Colonic mucosa (tissue), 4 donors: ENCODE measurements at regions not wholly inside any gene's neighbourhood (a gene's known extent, or its start where the extent isn't known, plus 50 kb on each side); places are given as distances from the start of the nearest gene placed in this dataset.

Experiments used
- DNase-seq: peaks from one replicate; pipeline ENCODE4 v3.0.0-alpha.2; 2020
- H3K27ac ChIP-seq: fragments of 200-600 bp; one replicate; pipeline ENCODE4 v1.8.0; 2021
- H3K27me3 ChIP-seq: fragments of 200-600 bp; one replicate; pipeline ENCODE4 v1.8.0; 2021
- H3K36me3 ChIP-seq: fragments of 200-600 bp; one replicate; pipeline ENCODE4 v1.8.0; 2021
- H3K4me1 ChIP-seq: fragments of 200-600 bp; one replicate; pipeline ENCODE4 v1.8.0; 2021; ENCODE audit warnings: mild to moderate bottlenecking
- H3K4me3 ChIP-seq: fragments of 200-600 bp; one replicate; pipeline ENCODE4 v1.8.0; 2021
- H3K9ac ChIP-seq, 2 donors: one replicate each; pipeline ENCODE4 v1.7.0; 2013; ENCODE audit warnings: control low read depth in 2 of 2, low read depth in 2 of 2, low read length in 2 of 2
- H3K9me3 ChIP-seq: fragments of 200-600 bp; one replicate; pipeline ENCODE4 v1.8.0; 2021
- intact Hi-C: fragments of 100-400 bp; cut with DNase I; formaldehyde crosslinking; loops from one replicate; pipeline ENCODE4 v1.14.1; 2022
- TF ChIP-seq, protein P1 (sequence below): fragments of 200-600 bp; IDR thresholded peaks from one replicate; pipeline ENCODE4 v1.8.0; 2022; ENCODE audit warnings: antibody characterized with exemption, mild to moderate bottlenecking
- donor health status: healthy.
- donor health status: DM: no; HTN: no; CAD: no.
- donor health status: DM: no; HTN: no; CAD: no.

DNA sequence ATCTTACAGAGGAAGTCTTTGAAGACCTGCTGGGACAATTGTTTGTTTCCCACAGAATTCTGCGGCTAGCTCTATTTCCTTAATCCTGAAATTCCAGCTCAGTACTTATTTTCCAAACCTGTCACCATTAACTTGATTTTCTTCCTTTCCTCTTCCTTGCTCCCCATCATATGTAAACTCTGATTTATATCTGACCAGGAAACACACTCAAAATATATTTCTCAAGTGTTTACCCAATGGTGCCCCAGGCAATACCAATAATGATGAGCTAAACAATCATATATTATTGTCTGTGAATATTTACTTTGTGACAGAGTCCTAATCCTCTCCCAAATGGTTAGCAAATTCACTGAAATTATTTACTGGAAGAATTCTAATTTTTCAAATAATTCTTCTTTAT, 597.3 kb downstream of the PKHD1 start:
- H3K4me1 ChIP-seq, result no peaks in the 10 kb centered on the region
- no peaks in the 10 kb centered on the region for H3K36me3 ChIP-seq
- DNase-seq, result no peak
- TF ChIP-seq, protein P1, sequence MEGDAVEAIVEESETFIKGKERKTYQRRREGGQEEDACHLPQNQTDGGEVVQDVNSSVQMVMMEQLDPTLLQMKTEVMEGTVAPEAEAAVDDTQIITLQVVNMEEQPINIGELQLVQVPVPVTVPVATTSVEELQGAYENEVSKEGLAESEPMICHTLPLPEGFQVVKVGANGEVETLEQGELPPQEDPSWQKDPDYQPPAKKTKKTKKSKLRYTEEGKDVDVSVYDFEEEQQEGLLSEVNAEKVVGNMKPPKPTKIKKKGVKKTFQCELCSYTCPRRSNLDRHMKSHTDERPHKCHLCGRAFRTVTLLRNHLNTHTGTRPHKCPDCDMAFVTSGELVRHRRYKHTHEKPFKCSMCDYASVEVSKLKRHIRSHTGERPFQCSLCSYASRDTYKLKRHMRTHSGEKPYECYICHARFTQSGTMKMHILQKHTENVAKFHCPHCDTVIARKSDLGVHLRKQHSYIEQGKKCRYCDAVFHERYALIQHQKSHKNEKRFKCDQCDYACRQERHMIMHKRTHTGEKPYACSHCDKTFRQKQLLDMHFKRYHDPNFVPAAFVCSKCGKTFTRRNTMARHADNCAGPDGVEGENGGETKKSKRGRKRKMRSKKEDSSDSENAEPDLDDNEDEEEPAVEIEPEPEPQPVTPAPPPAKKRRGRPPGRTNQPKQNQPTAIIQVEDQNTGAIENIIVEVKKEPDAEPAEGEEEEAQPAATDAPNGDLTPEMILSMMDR, result no peak
- H3K27me3 ChIP-seq, result no peaks in the 10 kb centered on the region
- intact Hi-C loops, result no loop called here
- no peaks in the 10 kb centered on the region for H3K9me3 ChIP-seq
- no peak overlapping the region for H3K9ac ChIP-seq
- H3K4me3 ChIP-seq, result no peak overlapping the region
- no peak overlapping the region for H3K27ac ChIP-seq

DNA sequence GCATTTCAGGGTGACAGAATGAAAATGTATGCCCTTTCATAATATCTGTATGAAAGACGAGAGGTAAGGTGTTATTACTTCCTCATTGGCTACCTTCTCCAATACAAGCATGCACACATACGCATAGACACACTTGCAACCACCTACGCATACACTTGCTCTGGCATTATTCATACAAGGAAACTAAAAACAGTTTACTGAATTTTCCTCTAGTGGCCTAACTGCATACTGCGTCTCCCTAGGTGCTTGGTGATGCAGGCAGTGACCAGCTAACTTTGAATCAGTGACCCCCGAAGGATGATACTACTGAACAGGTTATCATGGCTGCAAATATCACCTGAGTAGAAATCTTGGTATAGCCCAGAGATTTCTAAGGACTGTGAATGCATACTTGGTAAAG, 593.1 kb downstream of the PKHD1 start:
- H3K9ac ChIP-seq, result no peak overlapping the region
- H3K4me3 ChIP-seq, result no peak overlapping the region
- no peaks in the 10 kb centered on the region for H3K36me3 ChIP-seq
- intact Hi-C loops, result no loop called here
- H3K9me3 ChIP-seq, result no peaks in the 10 kb centered on the region
- no peaks in the 10 kb centered on the region for H3K4me1 ChIP-seq
- DNase-seq, result no peak
- TF ChIP-seq, protein P1, result no peak
- H3K27ac ChIP-seq, result no peak overlapping the region
- no peaks in the 10 kb centered on the region for H3K27me3 ChIP-seq

DNA sequence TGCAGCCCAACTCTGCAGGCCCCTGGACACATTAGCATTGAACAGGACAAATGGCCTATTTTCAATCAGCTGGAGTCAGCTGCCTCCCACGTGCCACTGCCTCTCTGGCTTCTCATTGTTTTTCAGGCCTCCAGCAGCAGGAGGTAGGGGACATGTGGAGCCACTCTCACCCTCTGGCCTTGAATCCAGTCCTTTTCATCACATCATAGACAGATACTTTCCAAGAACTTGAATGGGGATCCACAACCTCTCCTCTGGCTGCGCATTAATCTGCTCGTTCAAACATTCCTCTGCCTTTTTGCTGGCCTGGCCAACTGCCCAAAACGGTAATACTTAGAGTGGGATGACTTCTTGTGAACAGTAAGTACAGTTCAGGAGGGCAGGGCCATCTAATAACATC, 592.3 kb downstream of the PKHD1 start:
- intact Hi-C loops, result no loop called here
- no peaks in the 10 kb centered on the region for H3K36me3 ChIP-seq
- TF ChIP-seq, protein P1, result no peak
- H3K4me1 ChIP-seq, result no peaks in the 10 kb centered on the region
- no peak overlapping the region for H3K4me3 ChIP-seq
- H3K9ac ChIP-seq, result no peak overlapping the region
- no peaks in the 10 kb centered on the region for H3K27me3 ChIP-seq
- H3K27ac ChIP-seq, result no peak overlapping the region
- DNase-seq, result no peak
- no peaks in the 10 kb centered on the region for H3K9me3 ChIP-seq

DNA sequence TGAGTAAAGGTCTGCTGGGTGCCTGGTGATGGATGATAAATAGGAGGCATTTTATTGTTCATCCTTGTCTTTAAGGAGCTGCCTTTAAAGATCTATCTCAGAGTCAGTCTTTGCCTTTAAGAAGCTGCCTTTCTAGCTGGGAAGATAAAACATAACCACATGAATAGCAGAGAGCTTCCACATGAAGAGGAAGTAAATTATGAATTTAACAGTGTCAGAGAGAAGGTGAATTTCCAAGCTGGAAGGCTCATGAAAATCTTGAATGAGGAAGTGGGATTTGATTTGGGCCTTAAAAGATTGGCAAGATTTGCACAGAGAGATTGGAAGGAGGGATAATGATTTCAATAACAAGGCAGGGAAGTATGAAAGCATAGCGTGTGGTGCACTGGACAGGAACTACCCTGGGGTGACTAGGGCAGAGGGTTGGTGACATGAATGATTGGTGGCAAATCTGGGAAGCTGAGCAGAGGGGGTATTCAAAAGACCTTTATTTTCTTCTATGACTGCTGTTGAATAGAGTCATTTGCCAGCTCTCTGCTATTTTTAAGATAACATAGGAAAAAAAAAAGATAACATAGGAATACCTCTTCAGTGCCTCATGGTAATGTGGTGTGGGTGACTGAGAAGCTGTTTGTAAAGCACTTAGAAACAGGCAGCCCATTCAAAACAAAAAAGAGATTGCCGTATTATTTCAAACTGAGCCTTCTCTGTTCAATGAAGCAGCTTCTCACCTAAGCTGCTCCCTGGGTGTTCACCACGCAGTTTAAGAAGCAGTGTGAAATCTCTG, 591.6 kb downstream of the PKHD1 start:
- no peaks in the 10 kb centered on the region for H3K27me3 ChIP-seq
- H3K9ac ChIP-seq, result no peak overlapping the region
- H3K9me3 ChIP-seq, result no peaks in the 10 kb centered on the region
- TF ChIP-seq, protein P1, result no peak
- H3K4me1 ChIP-seq, result no peaks in the 10 kb centered on the region
- no peak overlapping the region for H3K4me3 ChIP-seq
- intact Hi-C loops, result no loop called here
- H3K27ac ChIP-seq, result no peak overlapping the region
- H3K36me3 ChIP-seq, result no peaks in the 10 kb centered on the region
- no peak for DNase-seq

DNA sequence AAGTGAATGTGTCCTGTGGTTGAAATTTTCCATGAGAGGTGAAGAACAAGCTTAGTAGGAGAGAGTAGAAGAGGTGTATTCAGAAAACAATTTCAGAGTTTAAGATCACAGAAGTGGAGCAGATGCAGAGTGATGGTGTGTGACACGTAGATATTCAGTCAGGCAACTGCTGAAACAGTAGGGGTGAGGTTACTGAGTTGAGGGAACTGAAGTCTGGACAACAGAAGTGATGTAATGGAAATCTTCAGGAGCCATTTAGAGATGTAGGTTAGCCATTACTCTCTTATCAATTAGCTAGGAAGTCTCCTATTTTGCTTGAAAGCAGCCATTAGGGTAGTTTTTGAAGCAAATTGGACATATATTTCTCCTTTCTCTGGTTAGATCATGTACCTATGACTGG, 584.4 kb downstream of the PKHD1 start:
- Histone ChIP-seq H3K4me3 (no peak overlapping the region), H3K9me3 (no peaks in the 10 kb centered on the region), H3K27me3 (no peaks in the 10 kb centered on the region), H3K9ac (no peak overlapping the region), H3K36me3 (no peaks in the 10 kb centered on the region), H3K27ac (no peak overlapping the region), H3K4me1 (no peaks in the 10 kb centered on the region)
- intact Hi-C loops, result no loop called here
- no peak for DNase-seq
- TF ChIP-seq, protein P1, result no peak
